GM04504 (cell line): ENCODE measurements at regions not wholly inside any gene's neighbourhood (a gene's known extent, or its start where the extent isn't known, plus 50 kb on each side); places are given as distances from the start of the nearest gene placed in this dataset.

Experiments
- DNase-seq: peaks from one replicate; pipeline ENCODE4 v3.0.0-alpha.2; 2012; ENCODE audit warnings: low read depth

GRCh38 chr7:145265180-145265579 is 429.3 kb upstream of the TPK1 start:
- DNase-seq: no peak

GRCh38 chr7:145263886-145264285 is 428.0 kb upstream of the TPK1 start:
- DNase-seq: no peak

- no peak for DNase-seq
Observed at GRCh38 chr7:145252031-145252430, 416.2 kb upstream of the TPK1 start.

- DNase-seq: no peak
Observed at GRCh38 chr7:145224775-145225174, 388.9 kb upstream of the TPK1 start.

GRCh38 chr7:145219461-145219860 is 383.6 kb upstream of the TPK1 start:
- DNase-seq: no peak

GRCh38 chr7:145216866-145217265 is 381.0 kb upstream of the TPK1 start:
- DNase-seq: no peak

GRCh38 chr7:145212050-145212449 is 376.2 kb upstream of the TPK1 start:
- no peak for DNase-seq

- DNase-seq: no peak
Observed at GRCh38 chr7:145211211-145211610, 375.4 kb upstream of the TPK1 start.

GRCh38 chr7:145193951-145194350 is 358.1 kb upstream of the TPK1 start:
- no peak for DNase-seq

- no peak for DNase-seq
Observed at GRCh38 chr7:145184956-145185355, 349.1 kb upstream of the TPK1 start.

GRCh38 chr7:145183069-145183468 is 347.2 kb upstream of the TPK1 start:
- no peak for DNase-seq

GRCh38 chr7:145175366-145175765 is 339.5 kb upstream of the TPK1 start:
- DNase-seq: no peak

GRCh38 chr7:145169908-145170307 is 334.1 kb upstream of the TPK1 start:
- no peak for DNase-seq

GRCh38 chr7:145168879-145169278 is 333.0 kb upstream of the TPK1 start:
- DNase-seq: no peak

- DNase-seq: no peak
Observed at GRCh38 chr7:145168427-145168826, 332.6 kb upstream of the TPK1 start.

GRCh38 chr7:145156834-145157233 is 321.0 kb upstream of the TPK1 start:
- DNase-seq: no peak

- DNase-seq: no peak
Observed at GRCh38 chr7:145152589-145152988, 316.7 kb upstream of the TPK1 start.

- DNase-seq: no peak
Observed at GRCh38 chr7:145151676-145152075, 315.8 kb upstream of the TPK1 start.

- no peak for DNase-seq
Observed at GRCh38 chr7:145147865-145148264, 312.0 kb upstream of the TPK1 start.

- DNase-seq: no peak
Observed at GRCh38 chr7:145143685-145144084, 307.8 kb upstream of the TPK1 start.

- DNase-seq: no peak
Observed at GRCh38 chr7:145134377-145134776, 298.5 kb upstream of the TPK1 start.

GRCh38 chr7:145123502-145123901 is 287.6 kb upstream of the TPK1 start:
- DNase-seq: no peak

GRCh38 chr7:145106001-145106400 is 270.1 kb upstream of the TPK1 start:
- no peak for DNase-seq

- no peak for DNase-seq
Observed at GRCh38 chr7:145105561-145105960, 269.7 kb upstream of the TPK1 start.

- no peak for DNase-seq
Observed at GRCh38 chr7:145104400-145104799, 268.5 kb upstream of the TPK1 start.
